H1 (cell line): ENCODE measurements at regions not wholly inside any gene's neighbourhood (a gene's known extent, or its start where the extent isn't known, plus 50 kb on each side); places are given as distances from the start of the nearest gene placed in this dataset.

Experiments
- CTCF ChIA-PET: fragments of 300-600 bp; sonication (Branson Sonifier 250); formaldehyde crosslinking; loops from one replicate; lab custom pipeline; 2021; ENCODE audit not compliant: partially characterized antibody; lab: Charles Lee
- POLR2A ChIA-PET: fragments of 300-600 bp; sonication (Branson Sonifier 250); formaldehyde crosslinking; loops from one replicate; lab custom pipeline; 2021; ENCODE audit warnings: inconsistent platforms; ENCODE audit not compliant: partially characterized antibody; lab: Charles Lee
- DNase-seq, 2 experiments: peaks; one replicate each; pipeline versions ENCODE4 v3.0.0 to v3.0.0-alpha.2; 2010 to 2022; ENCODE audit warnings: low spot score in 2 of 2, low read depth in 1 of 2, mixed read lengths in 1 of 2
- FAIRE-seq: peaks from 2 replicates; lab custom pipeline; 2011; peaks lifted over from hg19 to GRCh38; lab: Jason Lieb, UNC
- H2AFZ ChIP-seq: 2 replicates; pipeline ENCODE4 v1.8.1; 2012; ENCODE audit warnings: low read length, inconsistent platforms
- H2AK5ac ChIP-seq: 2 replicates; pipeline ENCODE4 v1.6.1; 2013; ENCODE audit warnings: low read depth, low read length
- H2BK120ac ChIP-seq: replicated peaks from 2 replicates; pipeline ENCODE3; 2013; ENCODE audit warnings: low read depth, low read length, inconsistent platforms
- H2BK12ac ChIP-seq: 2 replicates; pipeline ENCODE4 v1.6.1; 2013; ENCODE audit warnings: low read depth, low read length
- H2BK15ac ChIP-seq: 2 replicates; pipeline ENCODE4 v1.6.1; 2013; ENCODE audit warnings: low read length
- H2BK20ac ChIP-seq: 2 replicates; pipeline ENCODE4 v1.6.1; 2013; ENCODE audit warnings: low read length
- H2BK5ac ChIP-seq: 2 replicates; pipeline ENCODE4 v1.6.1; 2013; ENCODE audit warnings: low read depth, low read length
- H3K14ac ChIP-seq: 2 replicates; pipeline ENCODE4 v1.6.1; 2013; ENCODE audit warnings: inconsistent platforms; ENCODE audit not compliant: insufficient read length
- H3K18ac ChIP-seq: 2 replicates; pipeline ENCODE4 v1.6.1; 2013; ENCODE audit warnings: low read length; ENCODE audit errors: extremely low read depth
- H3K23ac ChIP-seq: 2 replicates; pipeline ENCODE4 v1.6.1; 2013; ENCODE audit warnings: inconsistent platforms; ENCODE audit not compliant: insufficient read length
- H3K23me2 ChIP-seq: 2 replicates; pipeline ENCODE4 v1.6.1; 2013; ENCODE audit warnings: low read depth, low read length
- H3K27ac ChIP-seq: 2 replicates; pipeline ENCODE4 v1.6.1; 2011; ENCODE audit warnings: low read depth, low read length, inconsistent platforms
- H3K27me3 ChIP-seq, 4 experiments: replicated peaks in 1 of 4; 1 replicate in 1 of 4; 2 replicates in 3 of 4; pipeline versions ENCODE4 v1.6.1 to v1.8.1; 2011 to 2013; ENCODE audit warnings: low read length in 3 of 4, mild to moderate bottlenecking in 3 of 4, inconsistent platforms in 2 of 4, mixed read lengths in 2 of 4, moderate library complexity in 1 of 4; ENCODE audit not compliant: control insufficient read depth in 3 of 4, insufficient read depth in 3 of 4; ENCODE audit errors: extremely low read depth in 1 of 4
- H3K36me3 ChIP-seq, 4 experiments: 2 replicates each; pipeline versions ENCODE4 v1.6.1 to v1.8.1; 2011 to 2013; ENCODE audit warnings: mild to moderate bottlenecking in 4 of 4, low read length in 3 of 4, moderate library complexity in 2 of 4, control low read depth in 1 of 4, inconsistent platforms in 1 of 4; ENCODE audit not compliant: insufficient read depth in 4 of 4, control insufficient read depth in 2 of 4
- H3K4ac ChIP-seq: replicated peaks from 2 replicates; pipeline ENCODE3; 2013; ENCODE audit warnings: low read length, low read depth, mixed read lengths, inconsistent platforms; ENCODE audit not compliant: insufficient read length
- H3K4me1 ChIP-seq, 4 experiments: replicated peaks in 1 of 4; 1 replicate in 1 of 4; 2 replicates in 3 of 4; pipeline versions ENCODE4 v1.6.1 to v1.8.1; 2011 to 2013; ENCODE audit warnings: low read length in 3 of 4, inconsistent platforms in 2 of 4, mixed read lengths in 1 of 4; ENCODE audit not compliant: insufficient read depth in 4 of 4, control insufficient read depth in 3 of 4
- H3K4me2 ChIP-seq, 2 experiments: 2 replicates each; pipeline versions ENCODE4 v1.6.1 to v1.8.1; 2011 to 2013; ENCODE audit warnings: low read depth in 2 of 2, low read length in 2 of 2, control low read depth in 1 of 2, inconsistent platforms in 1 of 2, mild to moderate bottlenecking in 1 of 2; ENCODE audit not compliant: insufficient read depth in 1 of 2
- H3K4me3 ChIP-seq, 4 experiments: fragments of 200-600, 300-600 bp in 1 of 4; sonication (generic), shearing (Covaris generic), sonication (Bioruptor Twin) in 1 of 4; 2 replicates each; pipeline versions ENCODE4 v1.5.1 to v1.8.1; 2011 to 2016; ENCODE audit warnings: low read length in 4 of 4, low read depth in 3 of 4, control low read depth in 2 of 4, inconsistent platforms in 2 of 4, mild to moderate bottlenecking in 2 of 4, mixed read lengths in 1 of 4, moderate library complexity in 1 of 4; ENCODE audit not compliant: insufficient read depth in 2 of 4; ENCODE audit errors: extremely low read depth in 1 of 4
- H3K56ac ChIP-seq: replicated peaks from 2 replicates; pipeline ENCODE3; 2013; ENCODE audit warnings: low read depth, mild to moderate bottlenecking, mixed read lengths, low read length, inconsistent platforms; ENCODE audit not compliant: insufficient read length
- H3K79me1 ChIP-seq: 2 replicates; pipeline ENCODE4 v1.6.1; 2013; ENCODE audit warnings: low read depth, low read length, control low read depth
- H3K79me2 ChIP-seq, 2 experiments: 2 replicates each; pipeline versions ENCODE4 v1.6.1 to v1.8.1; 2012 to 2013; ENCODE audit warnings: low read length in 2 of 2, mild to moderate bottlenecking in 2 of 2, inconsistent platforms in 1 of 2; ENCODE audit not compliant: insufficient read depth in 2 of 2, control insufficient read depth in 1 of 2
- H3K9ac ChIP-seq, 4 experiments: replicated peaks in 1 of 4; 1 replicate in 1 of 4; 2 replicates in 3 of 4; pipeline versions ENCODE4 v1.6.1 to v1.8.1; 2011 to 2013; ENCODE audit warnings: low read depth in 3 of 4, low read length in 3 of 4, control low read depth in 2 of 4, mild to moderate bottlenecking in 2 of 4, moderate library complexity in 2 of 4, inconsistent platforms in 1 of 4; ENCODE audit errors: extremely low read depth in 1 of 4
- H3K9me3 ChIP-seq, 2 experiments: 2 replicates each; pipeline versions ENCODE4 v1.6.1 to v1.8.1; 2012 to 2013; ENCODE audit warnings: mild to moderate bottlenecking in 2 of 2, moderate library complexity in 2 of 2, control low read depth in 1 of 2, inconsistent platforms in 1 of 2, low read depth in 1 of 2, low read length in 1 of 2, mixed read lengths in 1 of 2; ENCODE audit not compliant: insufficient read depth in 2 of 2
- H4K20me1 ChIP-seq, 2 experiments: replicated peaks in 1 of 2; 2 replicates each; pipeline versions ENCODE3 to v1.8.1; 2011 to 2013; ENCODE audit warnings: inconsistent platforms in 2 of 2, low read length in 2 of 2, mild to moderate bottlenecking in 1 of 2; ENCODE audit not compliant: insufficient read depth in 2 of 2, control insufficient read depth in 1 of 2
- H4K5ac ChIP-seq: 2 replicates; pipeline ENCODE4 v1.6.1; 2013; ENCODE audit warnings: low read length, low read depth, mixed read lengths, inconsistent platforms; ENCODE audit not compliant: insufficient read length
- H4K8ac ChIP-seq: 2 replicates; pipeline ENCODE4 v1.8.0; 2013; ENCODE audit warnings: mild to moderate bottlenecking, moderate library complexity, low read length, inconsistent platforms; ENCODE audit not compliant: insufficient read depth; ENCODE audit errors: extremely low read depth
- H4K91ac ChIP-seq: replicated peaks from 2 replicates; pipeline ENCODE3; 2013; ENCODE audit warnings: low read length, mixed read lengths, inconsistent platforms; ENCODE audit not compliant: insufficient read length
- JUND ChIP-seq: IDR thresholded peaks from 2 replicates; pipeline ENCODE4 v1.6.1; 2011; ENCODE audit warnings: mild to moderate bottlenecking, improper control_type of control experiment, low read length
- POLR2AphosphoS5 ChIP-seq: IDR thresholded peaks from 2 replicates; pipeline ENCODE4 v1.6.1; 2011; ENCODE audit warnings: low read depth, low read length
- RXRA ChIP-seq: IDR thresholded peaks from 2 replicates; pipeline ENCODE4 v1.6.1; 2011; ENCODE audit warnings: low read depth, mild to moderate bottlenecking, low read length, moderate library complexity; ENCODE audit not compliant: insufficient read depth
- WGBS, 2 experiments: shearing (Covaris generic) in 1 of 2; methylation state at CpG; one replicate each; pipeline versions ENCODE4 v1.1.6 to v1.1.7; 2013 to 2015; ENCODE audit warnings: low lambda C conversion rate in 2 of 2, mixed read lengths in 2 of 2, inconsistent platforms in 1 of 2, low coverage in 1 of 2, missing lambda C conversion rate in 1 of 2; ENCODE audit not compliant: insufficient replicate concordance in 2 of 2, insufficient coverage in 1 of 2, insufficient read length in 1 of 2; ENCODE audit errors: extremely low coverage in 1 of 2, missing lambda C conversion rate in 1 of 2; 5-methylcytosine and 5-hydroxymethylcytosine counted together
- TF ChIP-seq, protein P1 (sequence below): IDR thresholded peaks from 2 replicates; pipeline ENCODE4 v1.6.1; 2012; ENCODE audit warnings: inconsistent platforms

DNA sequence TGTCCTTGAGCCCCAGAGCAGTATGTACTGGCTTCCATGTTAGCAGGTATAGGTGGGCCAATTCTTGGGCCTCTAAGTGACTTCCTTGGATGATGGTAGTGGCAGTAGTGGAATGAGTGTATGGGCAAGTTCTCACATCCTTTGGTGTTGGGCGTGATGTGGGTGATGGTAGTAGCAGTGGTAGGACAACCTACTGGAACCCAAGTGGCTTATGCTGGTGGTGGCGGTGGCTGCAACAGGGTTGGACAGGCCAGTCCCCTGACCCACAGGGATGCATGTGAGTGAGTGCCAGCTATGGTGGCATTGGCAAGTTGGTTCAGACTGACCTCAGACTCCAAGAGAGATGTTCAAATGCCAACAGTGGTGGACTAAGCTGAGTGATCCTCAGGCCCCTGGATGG lies 1228.2 kb downstream of the ROBO2 start:
- 0 out of 2 replicates have a peak overlapping the region, but pooled peaks have one; percentile 35 for H2BK20ac ChIP-seq
- H3K23me2 ChIP-seq: no peaks in the 10 kb centered on the region
- H3K79me1 ChIP-seq: no peaks in the 10 kb centered on the region
- no peak overlapping the region for H3K4ac ChIP-seq
- peak overlapping the region; percentile 16; the same call in 1 of the 2 replicates for H4K8ac ChIP-seq
- H3K4me3 ChIP-seq: no peak overlapping the region
- no peak overlapping the region for H3K56ac ChIP-seq
- ChIA-PET CTCF (no interaction called here), POLR2A (no interaction called here)
- H3K14ac ChIP-seq: no peak overlapping the region
- no peak overlapping the region for H2BK120ac ChIP-seq
- no peak overlapping the region for H2AK5ac ChIP-seq
- no peaks in the 10 kb centered on the region for H3K27me3 ChIP-seq
- no peak overlapping the region for H2BK5ac ChIP-seq
- no peaks in the 10 kb centered on the region for H3K36me3 ChIP-seq
- H2BK15ac ChIP-seq: no peak overlapping the region; the same call in 1 of the 2 replicates
- TF ChIP-seq JUND: no peak
- TF ChIP-seq, protein P1, sequence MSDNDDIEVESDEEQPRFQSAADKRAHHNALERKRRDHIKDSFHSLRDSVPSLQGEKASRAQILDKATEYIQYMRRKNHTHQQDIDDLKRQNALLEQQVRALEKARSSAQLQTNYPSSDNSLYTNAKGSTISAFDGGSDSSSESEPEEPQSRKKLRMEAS: no peak
- no peak for TF ChIP-seq RXRA
- TF ChIP-seq POLR2AphosphoS5: no peak
- H2BK12ac ChIP-seq: no peak overlapping the region
- H3K4me1 ChIP-seq: peaks cover 0 to 5% (median 2%) of the 10 kb centered on the region in 4 experiments; a peak in 3 of 7 replicates
- H3K4me2 ChIP-seq: no peak overlapping the region
- WGBS, 2 experiments: 59% methylated on average over 2 of the region's 2 CpGs; no CpG with 5 or more reads in 1 of the 2 experiments
- no peaks in the 10 kb centered on the region for H3K9me3 ChIP-seq
- H3K18ac ChIP-seq: no peak overlapping the region
- no peaks in the 10 kb centered on the region for H4K20me1 ChIP-seq
- H3K27ac ChIP-seq: no peak overlapping the region
- H2AFZ ChIP-seq: no peak overlapping the region
- FAIRE-seq (no peak), DNase-seq (no peak)
- H4K5ac ChIP-seq: no peak overlapping the region
- no peak overlapping the region for H4K91ac ChIP-seq
- no peaks in the 10 kb centered on the region for H3K79me2 ChIP-seq
- no peak overlapping the region for H3K23ac ChIP-seq
- no peak overlapping the region for H3K9ac ChIP-seq
